ENCODE measurements at regions not wholly inside any gene's neighbourhood (a gene's known extent, or its start where the extent isn't known, plus 50 kb on each side); places are given as distances from the start of the nearest gene placed in this dataset.

DNA sequence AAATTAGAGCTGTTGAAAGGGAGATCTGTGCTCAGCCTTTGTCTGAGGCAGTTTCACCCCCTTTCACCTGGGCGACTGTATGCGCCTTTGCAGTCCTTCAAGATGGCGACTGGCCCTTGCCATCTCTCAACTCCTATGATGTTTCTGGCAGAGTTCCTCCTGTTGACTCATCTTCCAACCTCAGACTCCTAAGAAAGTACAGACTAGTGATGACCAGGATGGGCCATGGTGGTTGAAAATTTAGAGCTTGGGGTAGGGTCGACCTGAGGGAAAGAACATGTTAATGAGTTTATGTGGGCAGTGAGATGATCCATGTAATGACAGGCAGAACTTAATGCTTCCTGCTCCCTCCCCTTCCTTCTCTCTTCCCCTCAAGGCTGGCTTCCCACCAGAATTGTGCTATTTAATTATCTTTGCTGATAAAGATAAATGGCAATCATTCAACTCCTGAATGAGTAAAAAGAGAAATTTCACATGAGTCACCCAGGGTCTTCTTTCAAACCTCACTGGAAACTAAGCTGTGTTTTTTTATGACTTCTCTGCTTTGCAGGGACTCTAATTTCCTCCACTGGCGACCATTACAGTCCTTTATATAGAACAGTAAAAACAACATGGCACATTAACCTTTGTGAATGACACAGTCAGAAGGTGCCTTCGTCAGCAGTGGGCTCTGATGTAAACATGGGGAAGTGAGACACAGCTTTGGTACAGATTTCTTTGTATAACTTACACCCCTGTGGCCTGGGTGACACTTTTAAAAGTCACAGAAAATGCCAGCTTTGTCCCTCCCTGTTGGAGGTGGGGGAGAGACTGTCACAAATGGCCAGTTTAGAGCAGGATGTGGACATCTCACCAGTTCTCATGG, 103.5 kb downstream of the SCP2D1 start:
- Histone ChIP-seq H3K4me3 (ENCODE audit: low read depth, low read length) (no peak overlapping the region), H3K36me3 (no peaks in the 10 kb centered on the region), H3K27ac (no peak overlapping the region), H3K9me3 (ENCODE audit: severe bottlenecking) (no peaks in the 10 kb centered on the region), H3K27me3 (ENCODE audit: insufficient read depth, low read depth, severe bottlenecking) (peaks cover 72% of the 10 kb centered on the region)
- DNase-seq = no peak
- TF ChIP-seq CTCF (IDR thresholded peaks at IDR 0.05; ENCODE audit: low read depth, low read length) = no peak

- H3K36me3 ChIP-seq = no peaks in the 10 kb centered on the region
- no peaks in the 10 kb centered on the region for H3K9me3 ChIP-seq (ENCODE audit: severe bottlenecking)
- no peak for TF ChIP-seq CTCF (IDR thresholded peaks at IDR 0.05; ENCODE audit: low read depth, low read length)
- H3K4me3 ChIP-seq (ENCODE audit: low read depth, low read length) = no peak overlapping the region
- no peak for DNase-seq
- peaks cover 66% of the 10 kb centered on the region for H3K27me3 ChIP-seq (ENCODE audit: insufficient read depth, low read depth, severe bottlenecking)
- H3K27ac ChIP-seq = no peak overlapping the region
These were observed 106.4 kb downstream of the SCP2D1 start for GRCh38 chr20:18919996-18920395.

DNA sequence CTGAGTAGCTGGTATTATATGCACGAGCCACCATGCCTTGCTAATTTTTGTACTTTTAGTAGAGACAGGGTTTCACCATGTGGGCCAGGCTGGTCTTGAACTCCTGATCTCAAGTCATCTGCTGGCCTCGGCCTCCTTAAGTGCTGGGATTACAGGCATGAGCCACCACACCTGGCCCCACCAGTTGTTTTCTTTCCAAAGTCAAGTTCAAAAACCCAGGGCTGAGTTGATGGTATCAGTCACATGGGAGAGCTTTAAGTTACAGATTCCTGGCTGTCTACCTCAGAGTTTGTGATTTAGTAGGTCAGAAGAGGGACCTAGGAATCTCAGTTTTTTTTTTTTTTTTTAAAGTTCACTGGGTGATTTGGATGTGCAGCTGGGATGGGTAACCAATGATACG, 107.7 kb downstream of the SCP2D1 start:
- no peak for DNase-seq
- Histone ChIP-seq H3K36me3 (no peaks in the 10 kb centered on the region), H3K9me3 (ENCODE audit: severe bottlenecking) (no peaks in the 10 kb centered on the region), H3K27ac (no peak overlapping the region), H3K27me3 (ENCODE audit: insufficient read depth, low read depth, severe bottlenecking) (peaks cover 66% of the 10 kb centered on the region), H3K4me3 (ENCODE audit: low read depth, low read length) (no peak overlapping the region)
- TF ChIP-seq CTCF (IDR thresholded peaks at IDR 0.05; ENCODE audit: low read depth, low read length) = no peak

- no peak for DNase-seq
- no peaks in the 10 kb centered on the region for H3K9me3 ChIP-seq (ENCODE audit: severe bottlenecking)
- no peak overlapping the region for H3K4me3 ChIP-seq (ENCODE audit: low read depth, low read length)
- no peaks in the 10 kb centered on the region for H3K36me3 ChIP-seq
- no peak for TF ChIP-seq CTCF (IDR thresholded peaks at IDR 0.05; ENCODE audit: low read depth, low read length)
- H3K27ac ChIP-seq = no peak overlapping the region
- H3K27me3 ChIP-seq (ENCODE audit: insufficient read depth, low read depth, severe bottlenecking) = peaks cover 68% of the 10 kb centered on the region
These were observed 108.7 kb downstream of the SCP2D1 start for GRCh38 chr20:18922251-18922650.

GRCh38 chr20:18922898-18923297, 109.3 kb downstream of the SCP2D1 start:
- DNase-seq = no peak
- TF ChIP-seq CTCF (IDR thresholded peaks at IDR 0.05; ENCODE audit: low read depth, low read length) = no peak
- H3K36me3 ChIP-seq = no peaks in the 10 kb centered on the region
- H3K27me3 ChIP-seq (ENCODE audit: insufficient read depth, low read depth, severe bottlenecking) = peaks cover 65% of the 10 kb centered on the region
- no peaks in the 10 kb centered on the region for H3K9me3 ChIP-seq (ENCODE audit: severe bottlenecking)
- no peak overlapping the region for H3K4me3 ChIP-seq (ENCODE audit: low read depth, low read length)
- H3K27ac ChIP-seq = no peak overlapping the region

DNA sequence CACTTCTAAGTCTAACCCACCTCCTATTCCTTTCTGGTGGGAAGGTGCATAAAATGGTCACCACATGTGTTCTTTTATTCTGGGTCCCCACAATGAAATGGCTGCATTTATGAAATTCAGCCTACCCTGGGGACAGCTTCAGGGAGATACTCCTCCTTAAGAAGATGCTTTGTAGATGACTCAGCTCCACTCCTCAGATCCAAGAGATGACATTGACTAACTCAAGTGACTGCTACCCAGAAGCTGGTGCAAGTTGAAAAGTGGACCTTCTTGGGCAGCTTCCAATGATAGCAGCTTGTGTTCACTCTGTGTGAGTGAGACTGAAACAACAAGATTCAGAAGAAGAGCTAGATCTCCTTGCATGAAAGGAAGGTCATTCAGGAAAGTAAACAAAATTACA, 113.4 kb downstream of the SCP2D1 start:
- DNase-seq = no peak
- no peaks in the 10 kb centered on the region for H3K36me3 ChIP-seq
- no peak for TF ChIP-seq CTCF (IDR thresholded peaks at IDR 0.05; ENCODE audit: low read depth, low read length)
- H3K27me3 ChIP-seq (ENCODE audit: insufficient read depth, low read depth, severe bottlenecking) = peaks cover 44% of the 10 kb centered on the region
- H3K9me3 ChIP-seq (ENCODE audit: severe bottlenecking) = no peaks in the 10 kb centered on the region
- no peak overlapping the region for H3K27ac ChIP-seq
- no peak overlapping the region for H3K4me3 ChIP-seq (ENCODE audit: low read depth, low read length)
